CD4-positive, alpha-beta T cell treated with Interleukin-12 subunit alpha and Interleukin-12 subunit beta, for 1 hour (primary cell): ENCODE measurements at regions not wholly inside any gene's neighbourhood (a gene's known extent, or its start where the extent isn't known, plus 50 kb on each side); places are given as distances from the start of the nearest gene placed in this dataset.

ENCODE experiments used
- DNase-seq: peaks from one replicate; pipeline ENCODE4 v3.0.0-alpha.2; 2020

- no peak for DNase-seq
Measured at GRCh38 chr4:155616117-155616516, 50.5 kb upstream of the GUCY1A1 start.

DNA sequence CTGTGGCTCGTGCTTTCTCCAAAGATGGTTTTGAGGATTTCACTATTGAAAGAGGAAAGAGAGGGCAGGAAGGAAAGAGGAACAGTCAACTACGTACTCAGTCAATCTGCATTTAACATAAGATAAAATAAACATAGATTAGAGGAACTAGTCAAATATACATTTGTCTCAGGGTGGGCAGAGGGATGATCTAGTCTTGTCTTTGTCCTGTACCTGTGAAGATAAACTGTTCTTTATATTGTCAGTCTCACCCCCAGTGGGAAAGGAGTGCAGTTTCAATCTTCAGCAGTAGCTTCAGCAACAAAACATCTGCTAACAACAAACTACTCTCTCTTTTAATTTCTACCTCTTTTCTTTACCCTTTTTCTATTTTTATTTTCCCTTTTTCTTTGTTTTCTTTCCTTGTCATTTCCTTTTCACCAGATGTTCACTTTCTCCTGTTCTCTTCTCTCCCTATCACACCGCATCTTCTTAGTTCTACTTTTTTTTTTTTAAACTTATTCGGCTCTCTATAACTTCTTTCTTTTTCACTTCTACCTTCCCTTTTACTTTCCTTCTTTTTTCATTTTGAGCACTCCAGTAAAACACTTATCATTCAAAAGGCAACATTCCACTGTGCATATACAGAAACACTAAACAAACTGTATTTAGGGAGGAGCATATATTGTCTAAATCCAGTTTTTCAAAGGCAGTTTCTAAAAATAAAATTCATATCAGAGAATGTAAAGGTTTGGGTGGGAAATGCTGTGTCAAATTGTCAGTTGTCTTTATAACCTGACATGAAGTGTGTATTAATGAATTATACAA, 51.4 kb upstream of the GUCY1A1 start:
- DNase-seq, result no peak

- no peak for DNase-seq
Measured at GRCh38 chr4:155614111-155614762, 52.4 kb upstream of the GUCY1A1 start.

DNA sequence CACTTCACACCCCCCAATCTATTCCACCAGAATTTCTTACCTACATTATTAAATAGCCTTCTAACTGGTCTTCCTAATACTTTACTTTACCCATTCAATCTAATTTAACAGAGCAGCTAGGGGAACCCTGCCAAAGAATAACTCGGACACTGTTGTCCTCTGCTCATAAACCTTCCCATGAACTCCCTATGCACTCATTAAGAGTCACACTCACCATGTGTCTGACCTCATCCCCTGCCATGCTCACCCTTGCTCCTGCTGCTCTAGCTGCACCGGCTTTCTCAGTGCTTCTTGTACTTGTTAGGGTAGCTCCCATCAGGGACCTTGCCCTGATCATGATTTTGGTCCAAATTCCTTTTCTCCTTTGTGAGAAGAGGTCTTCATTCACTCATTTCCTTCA, 54.6 kb upstream of the GUCY1A1 start:
- no peak for DNase-seq

GRCh38 chr4:155611501-155611900, 55.1 kb upstream of the GUCY1A1 start:
- no peak for DNase-seq

DNA sequence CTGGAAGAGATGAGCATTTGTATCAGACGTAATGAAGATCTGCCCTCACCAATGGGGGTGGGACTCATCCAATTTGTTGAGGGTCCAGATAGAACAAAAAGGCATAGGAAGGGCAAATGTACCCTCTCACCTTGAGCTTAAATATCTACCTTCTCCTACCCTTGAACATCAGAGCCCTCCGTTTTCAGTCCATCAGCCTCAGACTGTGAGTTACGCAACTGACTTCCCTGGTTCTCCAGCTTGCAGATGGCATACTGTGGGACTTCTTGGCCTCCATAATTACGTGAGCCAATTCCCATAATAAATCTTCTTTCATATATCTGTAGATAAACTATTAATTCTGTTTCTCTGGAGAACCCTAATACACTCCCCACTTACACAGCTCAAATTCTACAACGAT, 56.5 kb upstream of the GUCY1A1 start:
- DNase-seq, result no peak

DNA sequence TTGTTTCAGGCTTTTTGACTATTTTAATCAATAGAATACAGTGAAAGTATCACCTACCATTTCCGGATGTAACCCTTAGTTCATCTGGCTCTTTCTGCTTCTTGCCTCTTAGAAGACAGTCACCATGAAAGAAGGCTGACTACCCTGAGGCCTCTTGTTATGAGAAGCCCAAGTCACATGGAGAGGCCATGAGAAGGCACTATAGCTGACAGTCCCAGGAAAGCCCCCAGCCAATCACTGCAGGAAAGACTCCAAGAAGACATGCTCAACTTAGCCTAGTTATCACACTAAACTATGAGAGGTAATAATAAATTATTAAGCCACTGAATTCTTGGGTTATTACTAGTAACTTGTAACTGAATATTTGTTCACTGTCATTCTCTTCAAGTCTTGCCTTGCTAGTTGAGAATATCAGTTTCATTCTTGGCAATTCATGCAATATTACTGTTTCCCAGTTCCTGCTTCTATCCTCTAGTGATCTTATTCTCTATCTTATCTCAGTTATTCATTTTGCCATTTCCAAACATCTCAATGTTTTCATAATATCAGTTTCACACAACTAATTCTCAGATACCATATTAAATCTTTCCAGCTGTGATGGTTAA, 57.1 kb upstream of the GUCY1A1 start:
- no peak for DNase-seq

GRCh38 chr4:155608225-155608885, 58.3 kb upstream of the GUCY1A1 start:
- no peak for DNase-seq

GRCh38 chr4:155607481-155607880, 59.2 kb upstream of the GUCY1A1 start:
- no peak for DNase-seq

GRCh38 chr4:155604718-155605626, 61.7 kb upstream of the GUCY1A1 start:
- DNase-seq, result no peak

GRCh38 chr4:155603360-155603891, 63.2 kb upstream of the GUCY1A1 start:
- DNase-seq, result no peak

DNA sequence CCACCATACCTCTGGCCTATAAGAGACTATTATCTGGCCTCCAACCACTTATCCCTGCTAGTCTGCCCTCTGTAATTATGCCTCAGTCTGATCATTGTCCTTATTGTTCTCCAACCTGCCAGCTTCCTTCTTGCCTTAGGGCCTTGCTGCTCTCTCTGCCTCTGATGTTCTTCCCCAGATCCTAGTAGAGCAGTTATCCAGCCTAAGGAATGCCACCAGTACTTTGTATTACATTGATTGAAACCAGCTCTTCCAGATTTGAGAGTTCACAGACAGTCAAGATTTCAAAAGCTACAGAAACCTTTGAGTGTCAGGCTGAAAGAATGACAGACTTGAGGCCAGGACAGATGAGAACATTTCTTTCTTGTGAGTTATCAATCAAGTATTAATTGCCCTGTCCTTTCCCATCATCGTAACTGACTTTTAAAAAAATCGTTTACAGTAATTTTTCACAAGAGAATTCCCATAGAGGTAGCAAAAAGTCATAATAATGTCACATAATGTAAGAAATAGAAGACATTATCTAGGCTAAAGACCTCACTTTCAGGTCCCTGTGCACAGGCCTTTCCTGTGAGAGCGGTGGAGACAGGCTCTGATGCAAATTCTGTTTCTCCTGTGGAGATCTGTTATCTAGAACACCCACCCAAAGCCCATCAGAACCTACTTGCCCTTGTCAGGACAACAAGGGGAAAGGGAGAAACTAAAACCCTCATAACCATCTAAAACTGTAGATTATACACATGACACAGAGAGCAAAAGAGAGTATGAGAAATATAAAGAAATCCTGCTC, 64.1 kb upstream of the GUCY1A1 start:
- no peak for DNase-seq

GRCh38 chr4:155600244-155600643, 66.4 kb upstream of the GUCY1A1 start:
- no peak for DNase-seq

DNA sequence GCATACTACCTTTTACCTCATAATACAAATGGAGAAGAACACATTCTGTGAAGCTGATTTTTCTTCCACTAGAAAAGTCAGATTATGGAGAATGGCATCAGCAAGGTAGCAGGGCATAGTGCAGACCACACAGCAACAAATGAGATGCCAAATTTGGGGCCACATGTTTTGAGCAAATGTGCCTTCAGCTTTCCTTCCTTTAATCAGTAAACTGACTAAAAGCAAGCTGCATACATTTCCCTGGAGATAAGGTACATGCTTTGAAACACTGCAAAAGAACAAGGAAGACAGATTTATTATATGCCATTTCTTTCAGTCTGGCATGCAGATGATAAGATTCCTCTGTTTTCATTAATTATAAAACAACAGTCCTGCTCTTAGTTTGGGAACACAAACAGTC, 67.1 kb upstream of the GUCY1A1 start:
- no peak for DNase-seq

GRCh38 chr4:155599085-155599484, 67.6 kb upstream of the GUCY1A1 start:
- DNase-seq, result no peak

DNA sequence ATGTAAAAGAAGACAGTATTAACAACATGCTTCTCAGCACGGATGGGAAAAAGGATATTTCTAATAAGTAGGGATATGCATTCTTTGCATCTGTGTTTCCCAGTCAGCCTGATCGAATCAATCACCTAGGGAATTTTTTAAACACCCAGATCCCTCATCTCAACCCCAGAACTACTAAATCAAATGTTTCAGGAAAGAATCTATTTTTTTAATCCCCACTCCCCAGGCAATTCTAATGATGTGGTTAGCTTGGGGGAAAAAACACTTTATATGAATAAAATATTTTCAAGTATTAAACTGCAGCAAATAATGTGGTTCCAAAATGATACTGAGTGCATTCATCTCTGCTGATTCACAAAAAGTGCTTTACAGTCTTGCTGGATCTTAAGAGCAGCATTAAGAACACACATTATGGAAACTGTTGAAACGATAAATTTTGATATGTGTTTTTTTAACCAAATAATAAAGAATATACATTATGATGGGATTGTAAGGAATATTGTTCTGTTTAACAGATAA, 68.7 kb upstream of the GUCY1A1 start:
- DNase-seq, result no peak

DNA sequence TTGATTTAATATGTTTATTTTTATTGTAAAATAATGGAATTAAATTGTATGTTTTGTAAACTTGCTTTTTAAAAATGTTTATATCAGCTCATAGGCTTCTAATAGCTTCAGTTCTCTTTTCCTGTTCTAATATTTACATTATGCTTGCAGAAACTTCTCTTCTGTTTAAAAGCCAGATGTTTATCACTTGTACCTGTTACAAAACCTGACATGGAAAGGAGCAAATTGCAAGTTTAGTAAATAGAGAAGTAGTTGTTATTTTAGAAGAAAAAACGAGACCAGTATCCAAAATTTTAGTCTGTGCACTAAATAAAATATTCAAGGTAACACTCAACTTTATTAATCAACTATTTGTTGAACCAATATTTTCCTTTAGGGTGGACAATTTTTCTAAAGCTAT, 69.4 kb upstream of the GUCY1A1 start:
- DNase-seq, result no peak

GRCh38 chr4:155593793-155594192, 72.9 kb upstream of the GUCY1A1 start:
- DNase-seq, result no peak

GRCh38 chr4:155592938-155593297, 73.7 kb upstream of the GUCY1A1 start:
- DNase-seq, result no peak

- DNase-seq, result no peak
Measured at GRCh38 chr4:155592179-155592937, 74.3 kb upstream of the GUCY1A1 start.
